Neural progenitor cell (in vitro differentiated cells): ENCODE measurements at regions not wholly inside any gene's neighbourhood (a gene's known extent, or its start where the extent isn't known, plus 50 kb on each side); places are given as distances from the start of the nearest gene placed in this dataset.

ENCODE experiments used
- DNase-seq: peaks from one replicate; pipeline ENCODE4 v3.0.0-alpha.2; 2016; ENCODE audit warnings: low spot score
- H2AFZ ChIP-seq: fragments of 200-600 bp; sonication (generic); replicated peaks from 2 replicates; pipeline ENCODE4 v1.6.1; 2016; ENCODE audit warnings: antibody characterized with exemption
- H3F3A ChIP-seq: fragments of 200-600 bp; sonication (generic); 2 replicates; pipeline ENCODE4 v1.6.1; 2016; ENCODE audit warnings: antibody characterized with exemption, low read depth
- H3K27ac ChIP-seq: fragments of 200-600 bp; sonication (generic); 2 replicates; pipeline ENCODE4 v1.5.1; 2016; ENCODE audit warnings: mild to moderate bottlenecking
- H3K27me3 ChIP-seq: fragments of 200-600 bp; sonication (generic); 2 replicates; pipeline ENCODE4 v1.6.1; 2016; ENCODE audit warnings: mild to moderate bottlenecking, moderate library complexity
- H3K36me3 ChIP-seq: fragments of 200-600 bp; sonication (generic); 2 replicates; pipeline ENCODE4 v1.5.1; 2016
- H3K4me1 ChIP-seq: fragments of 200-600 bp; sonication (generic); 2 replicates; pipeline ENCODE4 v1.6.1; 2016; ENCODE audit warnings: mixed run types
- H3K4me2 ChIP-seq: fragments of 200-600 bp; sonication (generic); 2 replicates; pipeline ENCODE4 v1.6.1; 2016
- H3K4me3 ChIP-seq: fragments of 200-600 bp; sonication (generic); 2 replicates; pipeline ENCODE4 v1.5.1; 2016
- H3K79me2 ChIP-seq: fragments of 200-600 bp; sonication (generic); 2 replicates; pipeline ENCODE4 v1.6.1; 2016; ENCODE audit warnings: low read depth
- H3K9ac ChIP-seq: fragments of 200-600 bp; sonication (generic); 2 replicates; pipeline ENCODE4 v1.6.1; 2016
- H3K9me3 ChIP-seq: fragments of 200-600 bp; sonication (generic); 2 replicates; pipeline ENCODE4 v1.5.1; 2016; ENCODE audit warnings: low read depth
- H4K20me1 ChIP-seq: fragments of 200-600 bp; sonication (generic); 2 replicates; pipeline ENCODE4 v1.6.1; 2016; ENCODE audit warnings: low read depth
- H3K27ac Mint-ChIP-seq: 3 replicates; pipeline ENCODE4 v1.8.0; 2021; ENCODE audit warnings: mixed read lengths
- H3K27me3 Mint-ChIP-seq: 2 replicates; pipeline ENCODE4 v1.8.0; 2022; ENCODE audit warnings: low read depth, mild to moderate bottlenecking, inconsistent platforms, moderate library complexity, mixed read lengths; ENCODE audit not compliant: insufficient read depth
- H3K36me3 Mint-ChIP-seq: 3 replicates; pipeline ENCODE4 v1.8.0; 2021; ENCODE audit warnings: mixed read lengths
- H3K4me1 Mint-ChIP-seq: 3 replicates; pipeline ENCODE4 v1.8.0; 2021; ENCODE audit warnings: mixed read lengths
- H3K4me3 Mint-ChIP-seq: 3 replicates; pipeline ENCODE4 v1.8.0; 2021; ENCODE audit warnings: mild to moderate bottlenecking, moderate library complexity, mixed read lengths
- H3K9me3 Mint-ChIP-seq: 3 replicates; pipeline ENCODE4 v1.8.0; 2020; ENCODE audit warnings: mixed read lengths
- CTCF ChIP-seq: fragments of 200-600 bp; sonication (generic); IDR thresholded peaks from 2 replicates; pipeline ENCODE4 v1.5.1; 2017; ENCODE audit warnings: antibody characterized with exemption, mild to moderate bottlenecking
- EZH2 ChIP-seq: fragments of 200-600 bp; sonication (generic); IDR thresholded peaks from 2 replicates; pipeline ENCODE4 v1.6.1; 2017; ENCODE audit warnings: antibody characterized with exemption, mild to moderate bottlenecking, moderate library complexity
- EZH2phosphoT487 ChIP-seq: fragments of 200-600 bp; sonication (generic); IDR thresholded peaks from 2 replicates; pipeline ENCODE4 v1.6.1; 2017; ENCODE audit warnings: antibody characterized with exemption

DNA sequence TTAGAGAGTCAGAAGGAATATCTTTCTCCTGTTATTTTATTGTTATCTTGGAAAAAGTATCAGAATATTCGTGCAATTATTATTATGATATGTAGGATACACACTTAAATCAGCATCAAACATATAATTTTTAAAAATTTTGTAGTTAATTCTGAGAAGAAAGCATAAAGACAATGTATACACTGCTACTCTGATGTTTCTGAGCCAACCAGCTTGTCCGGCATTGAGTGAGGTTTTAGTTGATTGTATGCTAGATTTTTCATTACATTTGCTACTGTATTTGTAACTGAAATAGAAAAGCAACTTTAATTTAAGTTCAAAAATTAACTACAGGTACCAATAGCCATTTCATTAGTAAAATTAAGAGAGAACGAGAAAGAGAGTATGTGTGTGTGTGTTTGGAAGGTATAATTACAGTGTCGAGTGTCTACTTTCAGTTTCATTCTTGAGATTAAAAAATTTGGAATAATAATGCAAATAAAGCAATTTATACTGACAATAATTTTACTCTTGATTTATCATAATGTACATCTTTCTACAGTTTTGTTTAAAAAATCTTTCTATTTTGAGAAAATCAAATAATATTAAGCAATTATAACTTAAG, 160.4 kb upstream of the CDH12 start:
- H3K4me1 Mint-ChIP-seq = no peaks in the 10 kb centered on the region
- TF ChIP-seq EZH2 = no peak
- no peak for TF ChIP-seq EZH2phosphoT487
- TF ChIP-seq CTCF = no peak
- H3F3A ChIP-seq = no peaks in the 10 kb centered on the region
- no peak overlapping the region for H2AFZ ChIP-seq
- no peaks in the 10 kb centered on the region for H3K9me3 ChIP-seq
- no peaks in the 10 kb centered on the region for H3K36me3 ChIP-seq
- H3K27ac Mint-ChIP-seq = no peak overlapping the region
- peaks cover 3% of the 10 kb centered on the region for H3K27me3 Mint-ChIP-seq
- H3K9me3 Mint-ChIP-seq = no peaks in the 10 kb centered on the region
- no peaks in the 10 kb centered on the region for H3K79me2 ChIP-seq
- no peak overlapping the region for H3K27ac ChIP-seq
- H3K4me1 ChIP-seq = no peaks in the 10 kb centered on the region
- no peaks in the 10 kb centered on the region for H4K20me1 ChIP-seq
- H3K4me2 ChIP-seq = no peak overlapping the region
- H3K36me3 Mint-ChIP-seq = no peaks in the 10 kb centered on the region
- H3K4me3 ChIP-seq = no peak overlapping the region
- no peak for DNase-seq
- no peaks in the 10 kb centered on the region for H3K27me3 ChIP-seq
- no peak overlapping the region for H3K9ac ChIP-seq
- H3K4me3 Mint-ChIP-seq = no peak overlapping the region

- H3K36me3 Mint-ChIP-seq = no peaks in the 10 kb centered on the region
- no peaks in the 10 kb centered on the region for H3K9me3 Mint-ChIP-seq
- H3K27ac Mint-ChIP-seq = no peak overlapping the region
Measured at GRCh38 chr5:23012842-23013241, 159.7 kb upstream of the CDH12 start.

DNA sequence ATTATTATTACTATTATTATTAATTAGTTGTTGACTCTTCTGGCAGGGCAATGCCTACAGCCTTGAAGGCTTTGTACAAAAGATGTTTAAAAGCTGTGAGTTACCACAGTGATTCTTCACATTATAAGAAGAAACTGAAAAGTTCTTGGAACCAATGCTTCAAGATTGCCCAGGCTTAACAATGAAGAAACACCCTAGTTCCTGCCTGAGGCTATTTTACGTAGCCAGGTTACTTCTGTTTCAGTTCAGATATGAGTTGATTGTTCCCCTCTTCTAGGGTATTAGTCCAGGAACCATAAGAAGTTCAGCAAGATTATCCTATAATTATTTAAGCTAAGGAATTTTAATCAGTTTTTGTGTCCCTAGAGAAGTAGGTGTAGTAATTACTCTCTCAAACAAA, 154.6 kb upstream of the CDH12 start:
- Histone ChIP-seq H3K79me2 (no peaks in the 10 kb centered on the region), H3K9ac (no peak overlapping the region), H3K4me1 (no peaks in the 10 kb centered on the region), H3K27ac (no peak overlapping the region), H3K4me2 (no peak overlapping the region), H2AFZ (no peak overlapping the region), H3F3A (no peaks in the 10 kb centered on the region), H3K36me3 (no peaks in the 10 kb centered on the region), H3K9me3 (no peaks in the 10 kb centered on the region), H3K4me3 (no peak overlapping the region), H3K27me3 (no peaks in the 10 kb centered on the region), H4K20me1 (no peaks in the 10 kb centered on the region)
- H3K36me3 Mint-ChIP-seq = no peaks in the 10 kb centered on the region
- H3K27ac Mint-ChIP-seq = no peak overlapping the region
- TF ChIP-seq EZH2 (no peak), EZH2phosphoT487 (no peak), CTCF (no peak)
- DNase-seq = no peak
- no peaks in the 10 kb centered on the region for H3K27me3 Mint-ChIP-seq
- no peak overlapping the region for H3K4me3 Mint-ChIP-seq
- no peaks in the 10 kb centered on the region for H3K4me1 Mint-ChIP-seq
- H3K9me3 Mint-ChIP-seq = no peaks in the 10 kb centered on the region

More at GRCh38 chr5:23012842-23013241, 159.7 kb upstream of the CDH12 start:
- Histone ChIP-seq H4K20me1 (no peaks in the 10 kb centered on the region), H3K4me3 (no peak overlapping the region), H3K36me3 (no peaks in the 10 kb centered on the region), H3K27me3 (no peaks in the 10 kb centered on the region), H2AFZ (no peak overlapping the region), H3K9ac (no peak overlapping the region), H3F3A (no peaks in the 10 kb centered on the region), H3K4me2 (no peak overlapping the region), H3K27ac (no peak overlapping the region), H3K9me3 (no peaks in the 10 kb centered on the region), H3K4me1 (no peaks in the 10 kb centered on the region), H3K79me2 (no peaks in the 10 kb centered on the region)
- no peak overlapping the region for H3K4me3 Mint-ChIP-seq
- no peak for TF ChIP-seq EZH2phosphoT487
- no peak for TF ChIP-seq EZH2
- no peak for TF ChIP-seq CTCF
- DNase-seq = no peak
- no peaks in the 10 kb centered on the region for H3K4me1 Mint-ChIP-seq
- peaks cover 3% of the 10 kb centered on the region for H3K27me3 Mint-ChIP-seq
